ENCODE measurements at regions not wholly inside any gene's neighbourhood (a gene's known extent, or its start where the extent isn't known, plus 50 kb on each side); places are given as distances from the start of the nearest gene placed in this dataset.

GRCh38 chr11:119910051-119910450, 181.1 kb upstream of the NECTIN1 start:
- TF ChIP-seq, protein P1, sequence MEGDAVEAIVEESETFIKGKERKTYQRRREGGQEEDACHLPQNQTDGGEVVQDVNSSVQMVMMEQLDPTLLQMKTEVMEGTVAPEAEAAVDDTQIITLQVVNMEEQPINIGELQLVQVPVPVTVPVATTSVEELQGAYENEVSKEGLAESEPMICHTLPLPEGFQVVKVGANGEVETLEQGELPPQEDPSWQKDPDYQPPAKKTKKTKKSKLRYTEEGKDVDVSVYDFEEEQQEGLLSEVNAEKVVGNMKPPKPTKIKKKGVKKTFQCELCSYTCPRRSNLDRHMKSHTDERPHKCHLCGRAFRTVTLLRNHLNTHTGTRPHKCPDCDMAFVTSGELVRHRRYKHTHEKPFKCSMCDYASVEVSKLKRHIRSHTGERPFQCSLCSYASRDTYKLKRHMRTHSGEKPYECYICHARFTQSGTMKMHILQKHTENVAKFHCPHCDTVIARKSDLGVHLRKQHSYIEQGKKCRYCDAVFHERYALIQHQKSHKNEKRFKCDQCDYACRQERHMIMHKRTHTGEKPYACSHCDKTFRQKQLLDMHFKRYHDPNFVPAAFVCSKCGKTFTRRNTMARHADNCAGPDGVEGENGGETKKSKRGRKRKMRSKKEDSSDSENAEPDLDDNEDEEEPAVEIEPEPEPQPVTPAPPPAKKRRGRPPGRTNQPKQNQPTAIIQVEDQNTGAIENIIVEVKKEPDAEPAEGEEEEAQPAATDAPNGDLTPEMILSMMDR (IDR thresholded peaks at IDR 0.05; ENCODE audit: low read length) = no peak
- TF ChIP-seq EZH2 (IDR thresholded peaks at IDR 0.05; ENCODE audit: borderline replicate concordance, low read length) = no peak

Data from OCI-LY1 (cell line).